ENCODE measurements at regions not wholly inside any gene's neighbourhood (a gene's known extent, or its start where the extent isn't known, plus 50 kb on each side); places are given as distances from the start of the nearest gene placed in this dataset.

- TF ChIP-seq CTCF (IDR thresholded peaks at IDR 0.05) = no peak
- TF ChIP-seq POLR2A (IDR thresholded peaks at IDR 0.05) = no peak
These were observed 231.3 kb downstream of the BUD13 start for GRCh38 chr11:116541460-116541859.
